HG03280 (cell line): ENCODE measurements at regions not wholly inside any gene's neighbourhood (a gene's known extent, or its start where the extent isn't known, plus 50 kb on each side); places are given as distances from the start of the nearest gene placed in this dataset.

Experiments
- ATAC-seq: cut with Tn5 transposase; IDR thresholded peaks from one replicate; pipeline ENCODE4 v1.9.1; 2021; ENCODE audit warnings: mild to moderate bottlenecking, moderate library complexity; ENCODE audit not compliant: unreplicated experiment

DNA sequence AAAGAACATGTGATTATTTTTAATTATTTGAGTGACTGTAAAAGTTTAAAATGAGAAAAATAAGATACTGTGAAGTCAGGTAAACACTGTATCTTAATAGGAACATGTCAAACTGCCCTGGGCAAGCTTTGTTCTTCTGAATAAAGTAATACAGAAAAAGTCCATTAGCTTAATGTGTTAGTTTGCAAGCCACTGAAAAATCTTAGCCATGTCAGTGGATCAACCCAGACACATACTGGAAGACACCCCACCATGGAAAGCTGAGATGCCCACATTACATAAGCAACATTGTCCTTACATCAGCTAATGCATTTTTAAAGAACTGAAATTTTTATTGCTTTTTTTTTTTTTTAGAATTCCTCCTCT, 155.2 kb downstream of the BBOX1 start:
- no peak for ATAC-seq

DNA sequence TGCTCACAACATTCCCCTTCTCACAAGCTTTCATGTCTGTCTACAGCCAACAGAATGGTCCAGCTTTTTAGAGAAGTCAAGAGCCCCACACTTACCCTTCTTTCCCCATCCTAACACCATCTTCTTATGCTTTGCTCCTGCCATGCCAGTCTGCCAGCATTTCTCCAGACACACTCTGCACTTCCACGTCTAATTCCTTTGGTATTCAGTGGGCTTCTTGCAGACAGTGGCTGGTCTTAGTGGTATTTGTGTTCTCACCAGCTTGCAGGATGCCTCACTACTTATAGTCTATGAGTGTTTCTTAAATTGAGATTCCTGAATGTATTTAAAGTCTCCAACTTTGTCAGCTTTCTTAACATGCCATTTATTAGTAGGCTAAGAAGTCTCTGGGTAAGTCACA, 154.4 kb downstream of the BBOX1 start:
- ATAC-seq = no peak

DNA sequence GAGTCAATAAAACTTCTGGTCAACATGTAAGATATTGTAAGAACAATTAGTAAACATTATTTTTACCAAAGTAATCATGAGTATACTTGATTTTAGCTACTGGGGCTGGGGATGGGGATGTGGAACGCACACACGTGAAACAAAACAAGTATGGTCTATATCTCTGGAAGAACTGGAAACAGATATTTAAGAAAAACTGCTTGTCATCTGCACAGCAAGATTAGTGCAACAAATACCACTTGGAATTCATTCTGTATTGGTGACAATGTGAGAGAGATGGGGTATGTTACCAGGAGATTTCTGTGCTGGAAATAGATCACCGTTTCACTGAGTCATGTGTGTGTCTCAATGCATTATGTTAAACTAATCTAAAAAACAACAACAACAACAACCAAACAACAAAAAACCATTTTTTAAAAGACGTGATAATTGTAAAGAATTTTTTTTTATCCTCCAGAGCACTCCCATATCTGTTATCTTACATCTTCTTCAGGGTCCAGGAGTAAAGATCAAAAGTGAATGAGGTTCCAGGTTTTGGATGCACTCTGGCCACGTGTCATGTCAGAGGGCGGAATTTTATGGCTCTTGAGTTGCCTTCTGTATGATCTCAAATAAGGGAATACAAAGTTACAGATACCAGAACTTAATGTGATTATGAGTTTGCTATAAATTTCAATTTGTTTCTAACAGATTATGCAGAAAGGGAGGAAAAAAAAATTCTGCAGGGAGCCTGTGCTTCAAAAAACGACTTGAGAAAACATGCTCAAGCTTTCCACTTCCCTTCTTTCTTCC, 153.0 kb downstream of the BBOX1 start:
- ATAC-seq = no peak

DNA sequence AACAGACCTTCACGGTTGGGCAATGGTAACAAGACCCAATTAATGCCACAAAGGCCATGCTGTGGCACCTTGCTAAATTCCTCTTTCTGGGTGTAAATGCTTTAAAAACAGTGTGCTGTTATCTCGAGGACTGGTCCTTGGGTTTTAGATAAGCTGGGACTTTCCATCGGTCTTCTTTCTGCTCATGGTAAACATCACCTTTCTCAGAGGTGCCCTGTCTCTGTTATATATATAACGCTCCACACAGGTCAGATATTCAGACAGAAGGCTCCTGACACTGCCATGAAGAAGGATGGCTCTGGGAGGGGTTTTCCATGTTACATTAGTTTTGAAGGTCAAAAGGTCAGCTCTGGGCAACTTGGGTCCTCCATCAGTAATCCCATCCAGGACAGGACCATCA, 151.6 kb downstream of the BBOX1 start:
- no peak for ATAC-seq

DNA sequence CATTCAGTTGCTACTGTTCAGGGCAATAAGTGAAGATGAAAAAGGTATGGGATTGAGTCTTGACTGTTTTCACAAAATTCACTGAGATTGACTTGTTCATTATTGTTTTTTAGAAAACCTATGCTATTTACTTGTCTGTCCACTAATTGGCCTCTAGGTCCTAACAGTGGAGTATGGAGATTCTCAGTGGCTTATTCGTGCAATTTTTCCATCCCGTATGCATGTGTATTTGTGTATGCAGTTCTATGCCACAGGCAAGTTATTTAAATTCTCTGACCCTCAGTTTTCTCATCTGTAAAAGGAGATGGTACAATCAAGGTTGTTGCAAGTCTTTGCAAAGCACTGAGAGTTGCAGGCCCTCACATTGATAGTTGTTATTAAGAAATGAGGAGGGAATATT, 151.0 kb downstream of the BBOX1 start:
- no peak for ATAC-seq

DNA sequence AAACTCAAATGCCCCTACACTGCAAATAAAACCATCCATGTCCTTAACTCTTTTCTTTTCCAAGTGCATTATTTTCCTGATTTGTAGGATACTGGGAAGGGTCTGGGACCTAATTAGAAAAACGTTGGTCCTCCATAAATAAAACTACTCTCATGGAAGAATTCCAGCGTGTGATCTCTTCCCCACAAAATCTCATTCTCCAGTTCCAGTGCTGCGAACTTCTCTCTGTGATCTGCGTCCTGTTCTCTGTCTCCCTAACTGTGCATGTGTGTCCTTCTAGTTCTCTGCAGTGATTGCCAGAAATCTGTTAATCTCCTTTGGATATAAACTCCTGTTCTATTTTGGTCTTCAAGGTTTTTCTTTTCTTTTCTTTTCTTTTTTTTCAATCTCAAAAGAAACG, 148.1 kb downstream of the BBOX1 start:
- no peak for ATAC-seq

DNA sequence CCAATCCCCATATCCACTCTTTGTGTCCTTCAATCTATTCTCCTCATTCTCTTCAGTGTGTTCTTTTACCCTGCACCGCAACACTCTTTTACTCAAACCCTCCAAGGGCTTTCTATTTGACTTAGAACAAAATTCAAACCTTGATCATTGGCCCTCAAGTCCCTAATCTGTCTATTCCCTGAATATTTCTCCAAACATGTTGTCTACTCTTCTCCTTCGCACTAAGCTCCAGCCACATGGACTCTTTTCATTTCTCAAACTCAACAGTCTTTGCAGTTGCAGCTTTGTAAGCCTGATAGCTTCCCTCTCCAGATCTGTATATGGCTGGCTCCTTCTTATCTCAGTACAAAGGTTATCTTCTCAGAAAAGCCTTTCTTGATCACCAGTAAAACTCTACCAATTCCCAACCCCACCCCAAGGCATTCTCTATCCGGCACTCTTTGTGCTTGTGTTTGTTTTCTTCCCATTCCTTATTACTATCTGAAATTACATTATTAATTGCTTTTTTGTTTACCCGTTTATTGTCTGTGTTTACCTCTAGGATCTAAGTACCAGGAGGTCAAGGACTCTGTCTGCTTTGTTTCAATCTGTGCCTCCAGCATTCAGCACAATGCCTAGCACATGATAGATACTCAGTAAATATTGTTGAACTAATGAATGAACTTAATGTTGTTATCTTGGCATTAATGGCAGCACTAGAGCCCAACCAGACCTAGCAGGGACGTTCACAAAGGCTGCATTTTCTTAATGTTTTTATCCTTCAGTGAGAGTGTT, 147.4 kb downstream of the BBOX1 start:
- no peak for ATAC-seq

DNA sequence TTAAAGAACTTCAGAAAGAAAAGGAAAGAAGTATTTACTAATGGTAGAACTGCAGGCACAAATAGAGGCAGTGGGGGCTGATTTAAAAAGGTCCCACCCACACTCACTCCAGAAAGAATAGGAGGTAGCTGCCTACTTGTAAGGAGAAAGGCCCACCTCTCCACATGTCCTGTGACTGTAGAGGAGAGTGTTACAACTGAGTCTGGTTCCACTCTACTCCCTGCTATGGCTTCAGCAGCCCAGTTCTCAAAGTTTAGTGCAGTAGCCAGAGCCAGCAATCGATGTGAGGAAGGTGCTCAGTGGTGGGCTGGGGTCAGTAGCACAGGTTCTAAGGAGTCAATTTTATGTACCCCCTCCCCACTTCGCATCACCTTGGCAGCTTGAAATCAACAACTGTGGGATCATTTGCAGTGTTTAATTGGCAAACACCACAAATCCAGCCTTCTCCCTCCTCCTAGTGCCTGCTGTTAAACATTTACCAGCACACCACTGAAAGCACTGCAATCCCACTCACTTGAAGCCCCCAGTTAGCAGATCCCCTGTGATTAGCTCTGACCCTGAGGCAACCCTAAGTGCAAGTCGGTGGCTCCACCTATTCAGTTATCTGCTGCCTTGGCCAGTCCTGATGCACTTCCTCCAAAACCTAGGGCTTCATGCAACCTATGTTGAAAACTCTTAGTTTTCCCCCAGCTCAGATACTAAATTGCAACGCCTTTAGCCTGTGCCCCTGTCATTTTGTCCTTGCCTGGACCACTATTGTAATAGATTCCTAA, 146.6 kb downstream of the BBOX1 start:
- no peak for ATAC-seq

DNA sequence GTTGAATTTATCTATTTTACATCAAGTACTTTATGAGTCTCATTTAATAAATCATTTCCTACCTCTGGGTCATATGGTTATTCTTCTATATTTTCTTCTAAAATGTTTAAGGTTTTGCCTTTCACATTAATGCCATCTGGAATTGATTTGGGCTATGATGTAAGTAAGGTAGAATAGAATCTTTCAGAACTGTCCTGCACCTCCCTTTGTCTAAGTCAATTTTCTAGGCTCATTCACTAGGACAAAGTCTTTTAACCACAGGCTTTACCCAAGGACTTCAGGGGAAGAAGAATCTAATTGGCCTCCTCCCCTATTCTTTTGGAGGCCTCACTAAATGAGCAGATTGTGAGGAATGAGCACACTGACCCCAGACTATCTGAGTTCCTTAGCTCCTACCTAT, 146.0 kb downstream of the BBOX1 start:
- no peak for ATAC-seq

DNA sequence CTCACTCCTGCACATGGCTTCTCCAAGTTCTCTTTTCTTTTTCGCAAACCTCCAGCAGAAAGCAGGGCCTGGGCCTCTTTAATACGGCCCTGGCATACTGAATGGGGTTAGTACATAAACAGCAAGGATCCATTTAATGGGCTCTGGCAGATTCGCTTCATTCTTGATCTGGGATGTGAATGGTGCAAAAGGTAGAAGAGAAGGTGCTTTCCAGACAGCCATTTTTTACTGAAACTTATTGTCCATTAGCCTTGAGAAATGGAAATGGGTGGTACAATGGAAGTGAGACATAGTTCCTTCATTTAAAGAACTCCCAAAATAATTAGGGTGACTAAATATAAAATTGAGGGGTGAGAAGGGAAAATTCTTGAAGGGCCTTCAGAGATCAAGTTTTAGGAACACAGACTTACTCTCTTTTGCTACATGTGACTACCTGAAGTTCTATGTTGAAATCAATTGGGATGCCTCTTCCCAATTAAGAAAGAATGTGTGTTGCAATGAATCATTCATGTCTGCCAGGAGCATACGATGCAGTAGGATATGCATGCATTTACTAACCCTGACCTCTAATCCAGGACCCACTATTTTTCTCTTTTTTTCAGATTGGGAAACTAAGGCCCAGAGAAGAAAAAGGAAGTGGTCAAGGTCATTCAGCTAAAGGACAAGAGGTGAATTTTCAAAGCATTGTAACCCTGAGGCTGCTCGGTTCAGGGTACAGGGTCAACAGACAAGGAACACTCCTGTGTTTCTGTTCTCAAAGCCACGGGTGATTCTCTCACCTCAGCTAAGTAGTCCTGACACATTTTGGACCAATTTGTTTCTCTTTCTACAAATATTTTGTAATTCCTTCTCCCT, 144.1 kb downstream of the BBOX1 start:
- ATAC-seq = no peak

DNA sequence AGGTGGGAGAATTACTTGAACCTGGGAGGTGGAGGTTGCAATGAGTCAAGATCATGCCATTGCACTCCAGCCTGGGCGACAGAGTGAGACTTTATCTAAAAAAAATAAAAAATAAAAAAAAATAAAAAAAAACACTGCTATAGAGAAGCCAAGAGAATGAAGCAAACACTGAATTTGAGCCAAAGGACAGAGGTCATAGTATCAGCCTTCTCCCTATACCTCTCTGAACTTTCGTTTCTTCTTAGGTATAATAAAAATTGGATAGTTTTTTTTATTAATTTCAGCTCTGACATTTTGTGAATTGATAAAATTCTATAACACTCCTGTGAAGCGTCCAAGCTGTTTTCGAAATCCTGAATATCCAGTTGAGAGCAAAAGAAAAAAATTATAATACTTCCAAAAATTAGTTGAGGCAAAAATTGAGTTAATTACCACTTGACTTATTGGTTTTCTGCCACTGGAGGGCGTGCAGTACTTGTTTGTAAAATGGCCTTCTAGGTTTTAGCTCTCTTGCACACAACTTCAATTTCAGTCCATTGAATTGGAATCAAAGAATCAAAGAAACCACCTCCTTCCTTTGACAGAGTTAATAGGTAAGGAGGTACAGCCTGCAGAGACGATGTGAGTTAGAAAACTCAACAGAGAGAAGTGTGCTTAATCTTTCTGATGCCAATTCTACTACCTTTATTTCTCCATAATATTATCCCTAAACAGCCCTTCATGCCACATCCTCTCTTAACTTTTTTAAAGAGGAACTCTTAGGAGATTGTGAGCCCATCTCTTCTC, 143.2 kb downstream of the BBOX1 start:
- ATAC-seq = no peak

DNA sequence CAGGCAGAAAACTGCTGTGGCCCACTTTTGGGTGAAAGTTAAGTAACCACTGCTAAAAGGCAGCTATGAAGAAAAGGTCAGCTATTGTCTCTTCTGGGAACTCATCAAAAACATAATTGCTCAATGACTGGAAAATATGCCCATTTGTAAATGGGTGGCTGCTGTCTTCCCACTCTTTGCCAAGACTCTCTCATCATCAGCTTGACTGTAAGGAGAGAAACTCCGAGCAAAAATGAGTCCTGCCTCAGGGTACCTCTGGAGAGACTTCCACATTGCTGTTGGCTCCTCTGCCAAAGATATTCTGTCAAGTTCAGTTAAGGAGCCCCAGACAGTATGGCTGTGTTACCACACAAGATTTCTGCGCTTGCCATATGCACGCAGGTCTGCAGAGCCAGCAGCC, 138.7 kb downstream of the BBOX1 start:
- no peak for ATAC-seq

DNA sequence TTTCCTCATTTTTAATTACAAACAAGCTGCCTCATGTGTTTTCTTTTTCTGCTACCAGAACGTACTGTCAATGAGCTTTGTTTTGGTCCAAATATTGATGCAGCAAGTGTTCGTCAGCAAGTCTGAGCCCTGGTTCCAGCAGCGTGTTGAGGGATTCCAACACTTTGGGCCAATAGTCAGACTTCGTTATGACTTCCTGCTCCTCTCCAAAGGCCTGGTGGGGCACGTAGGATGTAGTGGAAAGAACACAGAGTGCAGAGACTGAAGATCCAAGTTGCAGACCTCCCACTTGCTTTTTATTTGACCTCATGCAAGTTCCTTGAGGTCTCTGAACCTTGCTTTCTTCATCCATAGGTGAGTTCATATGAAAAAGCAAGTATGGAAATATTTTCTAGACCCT, 138.2 kb downstream of the BBOX1 start:
- ATAC-seq = no peak
